ENCODE measurements at regions not wholly inside any gene's neighbourhood (a gene's known extent, or its start where the extent isn't known, plus 50 kb on each side); places are given as distances from the start of the nearest gene placed in this dataset.

- Histone ChIP-seq H3K36me3 (ENCODE audit: control insufficient read depth in 1 of 2, insufficient read depth in 2 of 2, low read length in 1 of 2) (no peaks in the 10 kb centered on the region), H3K27me3 (ENCODE audit: control insufficient read depth in 1 of 2, insufficient read depth in 2 of 2, low read length in 1 of 2) (peaks cover 0 to under 1% of the 10 kb centered on the region in 2 donors), H3K4me1 (ENCODE audit: control insufficient read depth in 1 of 2, insufficient read depth in 2 of 2, low read length in 2 of 2) (no peaks in the 10 kb centered on the region), H3K4me3 (ENCODE audit: low read length in 2 of 2) (no peak overlapping the region), H3K9me3 (ENCODE audit: control insufficient read depth, low read length) (peaks cover 3% of the 10 kb centered on the region), H3K27ac (ENCODE audit: low read depth in 1 of 2, low read length in 2 of 2) (no peak overlapping the region)
- 73 to 86% methylated on average over 3 of the region's 3 CpGs for WGBS, 2 donors
- no peak for ATAC-seq (ENCODE audit: low FRiP score)
- intact Hi-C loops (cut with DNase I), result no loop called here
- DNase-seq, result no peak
These were observed 766.9 kb downstream of the XPNPEP1 start for GRCh38 chr10:109156396-109156795.

- H3K4me1 ChIP-seq (ENCODE audit: control insufficient read depth in 1 of 2, insufficient read depth in 2 of 2, low read length in 2 of 2), result no peaks in the 10 kb centered on the region
- ATAC-seq (ENCODE audit: low FRiP score), result no peak
These were observed 773.5 kb downstream of the XPNPEP1 start for GRCh38 chr10:109149666-109150350.

GRCh38 chr10:109127363-109127762 is 795.9 kb downstream of the XPNPEP1 start:
- Histone ChIP-seq H3K36me3 (ENCODE audit: control insufficient read depth in 1 of 2, insufficient read depth in 2 of 2, low read length in 1 of 2) (no peaks in the 10 kb centered on the region), H3K27me3 (ENCODE audit: control insufficient read depth in 1 of 2, insufficient read depth in 2 of 2, low read length in 1 of 2) (no peaks in the 10 kb centered on the region), H3K4me1 (ENCODE audit: control insufficient read depth in 1 of 2, insufficient read depth in 2 of 2, low read length in 2 of 2) (no peaks in the 10 kb centered on the region), H3K27ac (ENCODE audit: low read depth in 1 of 2, low read length in 2 of 2) (no peak overlapping the region), H3K4me3 (ENCODE audit: low read length in 2 of 2) (no peak overlapping the region), H3K9me3 (ENCODE audit: control insufficient read depth, low read length) (no peaks in the 10 kb centered on the region)
- intact Hi-C loops (cut with DNase I), result no loop called here
- ATAC-seq (ENCODE audit: low FRiP score), result no peak
- WGBS, 2 donors, result 58 to 68% methylated on average over 1 of the region's 1 CpG
- no peak for DNase-seq

More at GRCh38 chr10:109149666-109150350, 773.5 kb downstream of the XPNPEP1 start:
- DNase-seq, result no peak
- H3K4me3 ChIP-seq (ENCODE audit: low read length in 2 of 2), result no peak overlapping the region
- H3K36me3 ChIP-seq (ENCODE audit: control insufficient read depth in 1 of 2, insufficient read depth in 2 of 2, low read length in 1 of 2), result no peaks in the 10 kb centered on the region
- H3K9me3 ChIP-seq (ENCODE audit: control insufficient read depth, low read length), result peaks cover 1% of the 10 kb centered on the region
- intact Hi-C loops (cut with DNase I), result no loop called here
- peaks cover 0 to 3% of the 10 kb centered on the region in 2 donors for H3K27me3 ChIP-seq (ENCODE audit: control insufficient read depth in 1 of 2, insufficient read depth in 2 of 2, low read length in 1 of 2)
- H3K27ac ChIP-seq (ENCODE audit: low read depth in 1 of 2, low read length in 2 of 2), result no peak overlapping the region

DNA sequence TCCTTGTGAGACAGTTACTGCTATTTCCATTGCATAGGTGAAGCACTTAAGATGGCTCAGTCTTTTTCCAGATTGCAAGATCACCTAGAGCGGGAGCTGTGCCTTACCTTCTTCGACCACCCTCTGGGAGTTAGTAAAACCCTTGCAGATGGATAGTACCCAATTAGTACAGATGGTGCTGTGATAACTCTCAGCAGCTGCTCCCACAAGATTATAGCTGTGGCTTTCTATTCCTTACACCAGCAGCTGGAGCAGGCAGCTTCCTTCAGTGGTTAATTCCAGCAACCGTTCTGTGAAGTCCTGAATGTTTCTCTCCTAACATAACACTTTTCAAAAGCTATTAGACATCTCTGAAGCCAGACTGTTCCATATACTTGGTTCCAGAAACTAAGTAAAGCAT is 796.8 kb downstream of the XPNPEP1 start:
- H3K9me3 ChIP-seq (ENCODE audit: control insufficient read depth, low read length), result no peaks in the 10 kb centered on the region
- no peak for DNase-seq
- H3K27me3 ChIP-seq (ENCODE audit: control insufficient read depth in 1 of 2, insufficient read depth in 2 of 2, low read length in 1 of 2), result no peaks in the 10 kb centered on the region
- ATAC-seq (ENCODE audit: low FRiP score), result no peak
- H3K4me1 ChIP-seq (ENCODE audit: control insufficient read depth in 1 of 2, insufficient read depth in 2 of 2, low read length in 2 of 2), result no peaks in the 10 kb centered on the region
- H3K27ac ChIP-seq (ENCODE audit: low read depth in 1 of 2, low read length in 2 of 2), result no peak overlapping the region
- intact Hi-C loops (cut with DNase I), result no loop called here
- H3K36me3 ChIP-seq (ENCODE audit: control insufficient read depth in 1 of 2, insufficient read depth in 2 of 2, low read length in 1 of 2), result no peaks in the 10 kb centered on the region
- WGBS, 2 donors, result 74 to 79% methylated on average over 3 of the region's 3 CpGs
- H3K4me3 ChIP-seq (ENCODE audit: low read length in 2 of 2), result no peak overlapping the region

GRCh38 chr10:109126016-109126415 is 797.3 kb downstream of the XPNPEP1 start:
- Histone ChIP-seq H3K4me3 (ENCODE audit: low read length in 2 of 2) (no peak overlapping the region), H3K27me3 (ENCODE audit: control insufficient read depth in 1 of 2, insufficient read depth in 2 of 2, low read length in 1 of 2) (no peaks in the 10 kb centered on the region)

DNA sequence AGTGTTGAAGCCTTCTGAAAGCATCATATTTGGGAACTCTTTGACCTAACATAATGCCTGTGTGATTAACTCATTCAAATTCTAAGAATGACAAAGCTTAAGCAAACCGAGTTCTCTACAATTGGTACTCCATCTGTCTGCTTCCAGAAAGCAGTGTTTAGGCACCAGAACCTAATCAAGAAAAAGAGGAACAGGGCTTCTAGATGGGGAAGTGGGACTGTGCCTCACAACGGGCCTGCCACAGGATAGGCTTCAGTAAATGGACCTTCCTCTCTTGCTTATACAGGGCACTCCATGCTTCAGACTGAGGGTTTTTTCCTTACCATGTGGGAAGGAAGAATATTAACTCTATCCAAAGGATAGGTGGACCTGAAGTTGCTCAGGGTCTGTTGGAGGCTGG is 808.1 kb downstream of the XPNPEP1 start:
- intact Hi-C loops (cut with DNase I), result no loop called here
- ATAC-seq (ENCODE audit: low FRiP score), result no peak
- H3K27ac ChIP-seq (ENCODE audit: low read depth in 1 of 2, low read length in 2 of 2), result no peak overlapping the region

More at GRCh38 chr10:109126016-109126415, 797.3 kb downstream of the XPNPEP1 start:
- Histone ChIP-seq H3K4me1 (ENCODE audit: control insufficient read depth in 1 of 2, insufficient read depth in 2 of 2, low read length in 2 of 2) (no peaks in the 10 kb centered on the region), H3K9me3 (ENCODE audit: control insufficient read depth, low read length) (no peaks in the 10 kb centered on the region), H3K27ac (ENCODE audit: low read depth in 1 of 2, low read length in 2 of 2) (no peak overlapping the region), H3K36me3 (ENCODE audit: control insufficient read depth in 1 of 2, insufficient read depth in 2 of 2, low read length in 1 of 2) (no peaks in the 10 kb centered on the region)
- intact Hi-C loops (cut with DNase I), result no loop called here
- ATAC-seq (ENCODE audit: low FRiP score), result no peak
- WGBS, 2 donors, result 41 to 49% methylated on average over 1 of the region's 1 CpG
- no peak for DNase-seq

GRCh38 chr10:109114579-109114978 is 808.7 kb downstream of the XPNPEP1 start:
- peaks cover 6% of the 10 kb centered on the region for H3K9me3 ChIP-seq (ENCODE audit: control insufficient read depth, low read length)
- intact Hi-C loops (cut with DNase I), result no loop called here
- WGBS, 2 donors, result 49 to 59% methylated on average over 2 of the region's 2 CpGs
- no peak overlapping the region for H3K27ac ChIP-seq (ENCODE audit: low read depth in 1 of 2, low read length in 2 of 2)
- no peak overlapping the region for H3K4me3 ChIP-seq (ENCODE audit: low read length in 2 of 2)
- H3K36me3 ChIP-seq (ENCODE audit: control insufficient read depth in 1 of 2, insufficient read depth in 2 of 2, low read length in 1 of 2), result no peaks in the 10 kb centered on the region
- ATAC-seq (ENCODE audit: low FRiP score) (no peak), DNase-seq (no peak)
- H3K4me1 ChIP-seq (ENCODE audit: control insufficient read depth in 1 of 2, insufficient read depth in 2 of 2, low read length in 2 of 2), result no peaks in the 10 kb centered on the region
- no peaks in the 10 kb centered on the region for H3K27me3 ChIP-seq (ENCODE audit: control insufficient read depth in 1 of 2, insufficient read depth in 2 of 2, low read length in 1 of 2)

More for the DNA sequence above, 808.1 kb downstream of the XPNPEP1 start:
- H3K4me1 ChIP-seq (ENCODE audit: control insufficient read depth in 1 of 2, insufficient read depth in 2 of 2, low read length in 2 of 2), result no peaks in the 10 kb centered on the region
- no peaks in the 10 kb centered on the region for H3K36me3 ChIP-seq (ENCODE audit: control insufficient read depth in 1 of 2, insufficient read depth in 2 of 2, low read length in 1 of 2)
- WGBS, 2 donors, result 74 to 80% methylated on average over 2 of the region's 2 CpGs
- H3K9me3 ChIP-seq (ENCODE audit: control insufficient read depth, low read length), result peaks cover 6% of the 10 kb centered on the region
- no peak overlapping the region for H3K4me3 ChIP-seq (ENCODE audit: low read length in 2 of 2)
- no peak for DNase-seq
- no peaks in the 10 kb centered on the region for H3K27me3 ChIP-seq (ENCODE audit: control insufficient read depth in 1 of 2, insufficient read depth in 2 of 2, low read length in 1 of 2)

- H3K4me3 ChIP-seq (ENCODE audit: low read length in 2 of 2), result no peak overlapping the region
- no peaks in the 10 kb centered on the region for H3K36me3 ChIP-seq (ENCODE audit: control insufficient read depth in 1 of 2, insufficient read depth in 2 of 2, low read length in 1 of 2)
- intact Hi-C loops (cut with DNase I), result no loop called here
- no peak for DNase-seq
- no peaks in the 10 kb centered on the region for H3K9me3 ChIP-seq (ENCODE audit: control insufficient read depth, low read length)
- no peaks in the 10 kb centered on the region for H3K4me1 ChIP-seq (ENCODE audit: control insufficient read depth in 1 of 2, insufficient read depth in 2 of 2, low read length in 2 of 2)
- no peak for ATAC-seq (ENCODE audit: low FRiP score)
- peaks cover 0 to 3% of the 10 kb centered on the region in 2 donors for H3K27me3 ChIP-seq (ENCODE audit: control insufficient read depth in 1 of 2, insufficient read depth in 2 of 2, low read length in 1 of 2)
- H3K27ac ChIP-seq (ENCODE audit: low read depth in 1 of 2, low read length in 2 of 2), result no peak overlapping the region
These were observed 816.7 kb downstream of the XPNPEP1 start for GRCh38 chr10:109106604-109107003.

GRCh38 chr10:109105725-109106124 is 817.6 kb downstream of the XPNPEP1 start:
- Histone ChIP-seq H3K27me3 (ENCODE audit: control insufficient read depth in 1 of 2, insufficient read depth in 2 of 2, low read length in 1 of 2) (peaks cover 0 to 3% of the 10 kb centered on the region in 2 donors), H3K9me3 (ENCODE audit: control insufficient read depth, low read length) (no peaks in the 10 kb centered on the region), H3K27ac (ENCODE audit: low read depth in 1 of 2, low read length in 2 of 2) (no peak overlapping the region), H3K4me1 (ENCODE audit: control insufficient read depth in 1 of 2, insufficient read depth in 2 of 2, low read length in 2 of 2) (no peaks in the 10 kb centered on the region), H3K36me3 (ENCODE audit: control insufficient read depth in 1 of 2, insufficient read depth in 2 of 2, low read length in 1 of 2) (no peaks in the 10 kb centered on the region), H3K4me3 (ENCODE audit: low read length in 2 of 2) (no peak overlapping the region)
- no peak for DNase-seq
- intact Hi-C loops (cut with DNase I), result no loop called here
- ATAC-seq (ENCODE audit: low FRiP score), result no peak
- WGBS, 2 donors, result 38 to 56% methylated on average over 2 of the region's 2 CpGs
